Eye (tissue), 1 donor: ENCODE measurements at regions not wholly inside any gene's neighbourhood (a gene's known extent, or its start where the extent isn't known, plus 50 kb on each side); places are given as distances from the start of the nearest gene placed in this dataset.

Experiments
- DNase-seq: peaks from one replicate; pipeline ENCODE4 v3.0.0-alpha.2; 2015

DNA sequence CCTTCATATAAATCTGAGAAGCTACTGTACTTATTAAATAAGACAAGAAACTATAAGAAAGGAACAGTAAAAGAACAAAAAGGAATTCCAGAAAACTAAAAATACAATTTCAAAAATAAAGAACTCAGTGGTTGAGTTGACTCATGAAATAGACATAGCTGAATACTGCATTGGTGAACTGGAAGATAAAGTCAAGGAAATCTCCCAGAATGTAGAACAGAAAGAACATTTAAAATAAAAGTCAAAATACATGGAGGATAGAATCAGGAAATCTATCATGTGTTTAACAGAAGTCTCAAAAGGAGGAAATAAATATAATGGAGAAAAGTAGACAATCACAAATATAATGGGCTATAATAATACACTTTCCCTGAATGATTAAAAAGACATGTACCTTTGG, 136.4 kb upstream of the PMFBP1 start:
- DNase-seq = no peak

DNA sequence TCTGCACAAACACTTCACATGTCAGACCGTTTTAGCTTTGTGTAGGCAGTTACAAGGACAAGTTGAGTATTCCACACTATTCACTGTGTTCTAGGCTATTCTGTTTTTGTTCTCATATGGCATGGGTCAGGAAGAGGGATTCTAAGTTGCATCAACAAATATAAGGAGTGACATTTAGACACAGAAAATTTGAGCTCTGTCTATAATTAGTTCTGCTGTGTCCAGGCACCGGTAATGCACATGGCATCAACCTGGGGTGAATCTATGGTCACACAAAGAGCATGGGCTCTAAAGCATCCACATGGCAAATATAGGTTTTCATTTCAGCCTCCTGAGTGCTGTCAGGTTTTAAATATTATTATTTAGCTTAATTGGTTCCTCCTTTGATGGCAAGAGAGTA, 130.4 kb upstream of the PMFBP1 start:
- DNase-seq = peak; percentile 70

DNA sequence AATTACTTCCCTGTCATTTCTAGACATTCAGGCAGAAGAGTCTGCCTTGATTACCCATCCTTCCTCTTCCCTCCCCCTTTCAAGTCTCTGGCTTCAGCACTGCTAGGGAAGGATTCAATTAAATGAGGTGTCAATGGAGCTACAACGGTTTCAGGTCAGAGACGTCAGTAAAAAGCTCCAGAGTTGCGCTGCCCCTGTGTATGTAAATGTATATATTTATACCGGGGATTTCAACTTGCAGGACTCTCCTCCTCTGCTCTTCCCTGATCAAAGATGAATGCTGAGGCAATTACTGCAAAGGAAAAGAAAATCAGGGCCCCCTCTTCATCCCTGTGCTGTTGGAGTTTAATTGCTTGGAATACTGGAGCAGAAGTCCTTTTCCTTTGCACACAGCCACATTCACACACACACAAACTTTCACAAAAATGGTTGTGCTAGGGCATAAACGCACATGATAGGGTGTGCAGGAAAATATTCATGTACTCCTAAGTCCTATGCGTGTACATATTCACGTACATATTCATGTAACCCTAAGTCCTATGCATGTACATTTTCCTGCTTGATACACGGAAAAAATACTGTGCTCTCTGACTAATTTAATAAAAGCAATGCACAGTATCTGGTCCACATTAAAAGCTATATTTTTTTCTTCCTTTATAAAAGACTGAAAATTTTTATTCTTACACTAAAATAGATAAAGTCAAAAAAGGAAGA, 129.7 kb upstream of the PMFBP1 start:
- peak; percentile 70 for DNase-seq

DNA sequence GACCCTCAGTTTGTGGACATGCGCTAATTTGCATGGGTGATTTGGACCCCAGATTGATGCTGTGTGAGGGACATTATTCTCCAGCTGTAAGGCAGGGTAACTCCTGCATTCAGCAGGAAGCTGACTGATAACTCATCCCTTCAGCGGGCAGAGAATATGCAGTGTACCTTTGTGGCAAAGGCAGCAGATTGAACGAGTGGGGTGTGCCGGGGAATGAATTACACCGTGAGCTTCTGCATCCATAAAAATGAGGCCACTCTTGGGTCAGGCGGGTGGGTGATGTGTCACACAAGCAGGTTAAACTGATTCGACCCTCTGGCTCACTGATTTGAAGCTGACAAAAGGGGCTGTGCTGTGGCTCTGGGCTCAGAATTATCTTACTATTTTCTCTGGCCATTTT, 128.9 kb upstream of the PMFBP1 start:
- peak; percentile 46 for DNase-seq

DNA sequence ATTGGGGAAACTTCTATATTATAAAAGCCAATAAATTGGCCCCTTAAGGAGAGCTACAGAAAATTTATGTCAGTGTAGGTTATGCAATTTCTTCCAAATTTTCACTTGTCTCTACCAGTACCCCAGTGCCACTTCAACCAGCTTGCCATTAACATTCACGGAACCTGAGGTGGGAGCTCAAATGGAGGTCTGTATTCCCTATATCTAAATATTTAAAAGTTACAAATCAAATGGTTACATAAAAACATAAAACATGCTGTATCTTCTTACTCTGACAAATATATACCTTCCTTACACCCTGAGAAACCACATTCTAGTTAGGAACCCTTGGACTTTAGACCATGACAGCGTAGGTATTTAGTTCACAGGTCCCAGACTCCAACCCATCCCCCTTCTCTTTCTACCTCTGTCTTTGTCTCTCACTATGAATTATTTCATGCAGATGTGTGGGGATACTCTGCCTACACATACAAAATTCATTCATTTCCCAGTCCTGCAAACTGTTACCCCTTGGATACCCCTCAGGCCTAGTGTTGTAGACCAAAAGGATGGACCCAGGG, 127.8 kb upstream of the PMFBP1 start:
- DNase-seq = no peak

DNA sequence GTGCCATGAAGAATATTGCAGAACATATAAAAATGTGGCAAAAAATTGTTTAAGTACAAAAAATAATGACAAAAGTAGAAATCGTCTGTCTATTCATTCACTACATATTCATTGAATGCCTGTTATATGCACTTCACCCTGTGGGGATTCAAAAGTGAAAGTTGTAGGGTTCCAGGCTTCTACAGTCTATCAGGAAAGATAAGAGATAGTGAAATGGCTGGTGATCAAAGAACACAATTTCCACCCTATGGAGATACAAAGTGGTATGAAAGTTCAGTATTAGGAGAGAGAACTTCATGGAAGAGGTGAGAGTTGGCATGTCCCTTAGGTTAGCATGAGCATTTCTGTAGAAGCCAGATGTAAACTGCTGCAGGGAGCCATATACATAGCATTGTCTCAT, 127.0 kb upstream of the PMFBP1 start:
- no peak for DNase-seq

DNA sequence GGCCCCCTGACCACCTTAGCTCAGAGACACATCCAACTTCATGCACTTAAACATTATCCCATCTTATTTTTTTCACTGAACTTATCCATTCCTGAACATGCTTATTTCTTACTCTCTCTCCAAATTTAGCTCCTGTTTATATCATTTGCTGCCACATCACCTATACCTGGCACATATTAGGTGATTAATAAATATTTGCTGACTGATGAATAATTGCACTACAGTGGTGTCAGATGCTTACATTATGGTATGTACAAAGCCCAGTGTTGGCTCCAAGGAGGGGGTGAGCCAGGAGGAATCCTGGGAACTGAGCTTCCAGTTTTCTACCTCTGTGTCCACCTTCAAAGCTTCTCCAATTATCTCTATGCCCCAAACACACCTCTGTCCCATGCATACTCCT, 124.0 kb upstream of the PMFBP1 start:
- no peak for DNase-seq

DNA sequence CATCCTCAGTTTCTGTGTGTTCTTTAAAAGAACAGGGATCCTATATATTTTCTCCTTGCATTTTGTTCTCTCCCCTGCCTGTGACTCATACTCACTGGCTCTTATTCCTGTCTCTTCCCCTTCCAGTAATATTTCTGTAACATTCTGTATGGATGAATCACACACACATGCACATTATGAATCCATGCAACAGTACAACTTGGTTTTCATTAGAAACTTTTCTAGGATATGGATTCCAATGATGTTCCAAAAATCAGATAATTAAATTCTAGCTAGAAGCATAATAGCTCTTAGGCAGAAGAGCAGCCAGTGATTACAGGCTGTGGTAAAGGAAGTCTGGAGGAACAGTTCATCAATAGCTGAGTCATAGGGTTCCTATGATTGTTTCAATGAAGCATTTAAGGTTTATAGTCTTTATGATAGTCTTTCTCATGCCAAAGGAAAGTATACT, 119.6 kb upstream of the PMFBP1 start:
- DNase-seq = peak; percentile 27

DNA sequence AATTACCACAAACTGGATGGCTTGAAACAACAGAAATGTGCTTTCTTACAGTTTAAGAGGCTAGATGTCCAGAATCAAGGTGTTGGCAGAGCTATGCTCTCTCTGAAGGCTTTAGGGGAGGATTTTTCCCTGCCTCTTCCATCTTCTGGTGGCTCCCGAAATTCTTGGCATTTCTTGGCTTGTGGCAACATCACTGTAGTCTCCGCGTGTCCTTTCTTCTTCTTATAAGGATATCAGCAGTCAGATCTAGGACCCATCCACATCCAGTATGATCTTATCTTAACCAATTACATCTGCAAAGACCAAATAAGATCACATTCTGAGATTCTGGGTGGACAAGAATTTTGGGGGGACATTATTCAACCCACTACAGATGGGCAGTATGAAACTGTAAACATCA, 119.2 kb upstream of the PMFBP1 start:
- no peak for DNase-seq

DNA sequence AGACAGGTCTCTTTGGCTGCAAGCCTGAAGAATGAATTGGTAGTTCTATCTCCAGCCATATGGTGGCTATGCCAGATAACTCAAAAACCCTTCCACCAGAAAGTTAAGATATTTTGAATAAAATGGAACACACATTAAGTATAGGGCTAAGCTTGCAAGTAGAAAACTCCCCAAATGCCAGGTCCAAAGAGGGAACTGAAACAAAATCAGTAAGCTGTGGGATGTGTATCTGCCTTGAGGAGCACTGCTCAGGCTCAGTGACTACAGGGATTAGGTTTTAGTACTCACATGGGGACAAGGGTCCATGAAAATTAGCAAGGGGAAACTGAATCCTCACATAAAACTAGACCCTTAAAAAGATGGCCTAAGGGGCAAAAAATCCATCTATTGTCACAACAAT, 115.7 kb upstream of the PMFBP1 start:
- no peak for DNase-seq

DNA sequence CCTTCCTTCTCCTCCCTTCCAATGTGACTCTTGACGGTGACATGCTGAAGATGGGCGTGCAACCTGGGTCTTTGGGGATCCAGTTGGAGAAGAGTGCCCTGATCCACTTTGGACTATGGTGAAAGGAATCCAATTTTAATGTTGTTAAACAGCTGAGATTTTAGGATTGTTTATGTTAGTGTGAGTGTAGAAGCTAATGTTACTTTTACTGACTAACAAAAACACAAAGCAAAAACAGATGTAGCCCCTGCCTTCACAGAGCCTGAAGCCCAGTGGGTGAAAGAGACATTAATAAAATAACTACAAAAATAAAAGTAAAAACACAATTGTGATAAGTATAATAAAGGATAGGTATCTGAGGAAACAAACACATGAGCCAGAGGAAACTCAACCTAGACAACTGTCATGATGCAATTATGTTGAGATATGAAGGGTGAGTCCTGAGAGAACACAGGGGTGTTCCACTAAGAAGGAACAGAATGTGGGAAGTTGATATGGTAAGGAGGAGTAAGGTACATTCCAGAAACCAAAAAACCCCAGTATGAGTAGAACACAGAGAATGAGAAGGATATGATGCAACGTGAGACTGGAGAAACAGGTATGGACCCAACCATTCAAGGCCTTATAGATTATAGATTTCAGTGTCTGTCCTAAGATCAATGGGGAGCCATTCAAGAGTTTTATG, 115.1 kb upstream of the PMFBP1 start:
- no peak for DNase-seq

DNA sequence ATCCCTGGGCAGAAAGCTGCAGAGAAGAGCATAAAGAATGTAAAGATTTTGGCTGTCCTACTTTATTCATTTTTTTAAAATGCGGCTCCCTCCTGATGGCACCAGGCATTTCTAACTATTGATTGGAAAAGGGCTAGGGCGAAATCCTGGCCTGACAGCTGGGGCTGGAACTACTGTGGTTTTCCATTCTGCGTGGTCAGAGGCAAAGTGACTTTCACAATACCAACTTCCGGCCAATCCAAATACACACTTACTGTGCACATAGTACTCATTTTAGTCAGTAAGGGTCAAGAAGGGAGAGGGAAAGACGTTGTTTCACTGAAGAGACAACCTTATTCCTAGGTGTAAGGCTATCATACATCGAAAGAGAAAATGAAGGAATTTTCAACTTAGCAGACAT, 113.8 kb upstream of the PMFBP1 start:
- DNase-seq = no peak

DNA sequence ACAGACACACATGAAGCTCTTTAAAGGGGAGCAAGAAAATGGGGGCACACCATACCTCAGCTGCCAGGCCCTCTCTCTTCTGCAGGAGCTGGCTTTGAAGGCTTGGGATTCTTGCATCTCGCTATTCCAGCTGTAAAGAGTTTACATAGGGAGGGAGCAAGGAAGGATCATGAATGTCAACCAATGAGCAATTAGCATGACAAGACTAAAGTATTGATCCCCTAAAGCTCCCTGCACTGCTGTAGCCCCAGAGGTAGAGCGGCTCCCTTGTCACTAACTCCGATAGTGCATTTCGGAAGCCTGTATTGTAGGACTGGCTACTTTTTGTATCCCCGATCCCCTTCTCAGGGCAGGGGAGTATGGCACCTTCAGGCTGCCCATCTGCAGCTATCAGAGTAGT, 113.4 kb upstream of the PMFBP1 start:
- DNase-seq = no peak

DNA sequence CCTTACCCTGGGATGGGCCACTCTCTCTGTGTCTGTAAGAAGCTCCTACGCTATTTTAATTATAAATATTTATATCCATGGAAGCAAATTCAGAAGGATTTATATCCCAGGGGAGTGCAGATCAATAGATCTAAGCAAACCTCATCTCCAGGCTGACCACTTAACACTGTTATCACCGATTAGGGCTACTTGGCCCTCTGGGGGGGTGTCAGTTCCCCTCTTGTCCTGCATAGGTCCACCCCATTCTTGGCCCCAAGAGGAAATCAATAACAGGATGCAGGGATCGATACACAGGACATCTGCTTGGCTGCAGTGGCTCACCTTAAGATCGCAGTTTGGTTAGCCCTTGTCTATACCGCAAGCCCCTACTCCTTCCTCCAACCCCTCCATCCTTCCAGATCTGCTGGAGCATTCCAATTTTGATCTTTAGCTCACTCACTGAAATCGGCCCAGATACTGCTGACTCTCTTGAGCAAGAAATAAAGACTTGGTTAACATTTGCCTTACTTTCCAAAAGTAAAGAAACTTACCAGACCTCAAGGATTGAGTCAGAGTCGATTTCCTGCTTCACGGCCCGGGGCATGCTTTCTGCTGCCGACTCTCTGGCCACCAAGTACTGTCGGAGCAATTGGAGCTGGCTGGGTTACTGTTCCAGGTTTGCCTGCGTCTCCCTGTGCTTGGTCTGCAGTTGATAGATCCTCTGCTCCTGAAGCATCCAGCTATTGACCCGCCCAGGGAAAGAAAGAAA, 112.3 kb upstream of the PMFBP1 start:
- DNase-seq = no peak

DNA sequence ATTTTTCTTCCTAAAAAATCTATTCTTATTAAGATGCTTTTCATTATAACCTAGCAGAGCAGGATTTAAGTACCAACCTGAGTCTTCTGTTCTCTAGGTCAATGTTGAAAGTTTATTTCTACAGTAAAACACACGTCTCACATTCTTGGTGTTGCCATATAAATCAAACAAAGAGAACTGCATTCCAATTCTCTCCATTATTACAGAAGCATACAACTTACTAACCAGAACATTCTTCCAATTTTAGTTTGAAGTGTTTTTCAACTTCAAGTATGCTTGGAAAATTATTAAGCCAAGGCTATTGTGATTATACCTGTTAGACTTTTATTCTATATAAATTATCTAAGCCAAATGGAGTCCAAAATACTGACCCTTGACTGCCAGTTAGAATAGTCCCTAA, 110.4 kb upstream of the PMFBP1 start:
- no peak for DNase-seq

DNA sequence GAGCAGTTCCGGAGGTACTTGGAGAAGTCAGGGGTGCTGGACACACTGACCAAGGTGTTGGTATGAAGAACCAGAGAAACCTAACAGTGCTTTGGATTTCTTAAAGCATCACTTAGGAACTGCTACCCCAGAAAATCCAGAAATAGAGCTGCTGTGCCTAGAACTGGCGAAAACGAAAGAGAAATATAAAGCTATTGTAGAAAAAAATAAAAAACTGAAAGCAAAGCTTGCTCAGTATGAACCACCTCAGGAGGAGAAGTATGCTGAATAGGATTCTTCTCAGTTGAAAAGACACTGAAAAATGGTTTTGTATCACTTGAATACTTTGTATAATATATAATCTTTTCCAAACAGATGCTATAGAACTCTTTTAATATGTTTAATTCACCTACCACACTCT, 106.3 kb upstream of the PMFBP1 start:
- no peak for DNase-seq

DNA sequence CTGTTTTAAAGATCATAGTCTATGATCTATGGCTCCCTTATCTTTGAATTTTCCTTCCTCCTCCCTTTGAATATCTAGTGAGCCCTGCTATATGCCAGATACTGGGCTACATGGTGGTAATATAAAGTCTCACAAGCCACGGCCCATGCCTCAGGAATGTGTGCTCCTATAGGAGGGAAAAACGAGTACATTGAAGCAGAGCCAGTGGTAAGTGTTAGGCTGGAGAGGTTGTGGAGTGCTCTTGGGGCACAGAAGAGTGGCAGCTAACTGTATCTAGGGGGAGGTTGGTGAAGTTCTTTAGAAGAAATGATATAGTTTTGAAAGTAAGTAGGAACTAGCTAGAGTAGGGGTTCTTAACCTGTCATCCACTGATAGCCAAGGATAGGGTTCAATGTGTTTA, 105.8 kb upstream of the PMFBP1 start:
- DNase-seq = no peak

DNA sequence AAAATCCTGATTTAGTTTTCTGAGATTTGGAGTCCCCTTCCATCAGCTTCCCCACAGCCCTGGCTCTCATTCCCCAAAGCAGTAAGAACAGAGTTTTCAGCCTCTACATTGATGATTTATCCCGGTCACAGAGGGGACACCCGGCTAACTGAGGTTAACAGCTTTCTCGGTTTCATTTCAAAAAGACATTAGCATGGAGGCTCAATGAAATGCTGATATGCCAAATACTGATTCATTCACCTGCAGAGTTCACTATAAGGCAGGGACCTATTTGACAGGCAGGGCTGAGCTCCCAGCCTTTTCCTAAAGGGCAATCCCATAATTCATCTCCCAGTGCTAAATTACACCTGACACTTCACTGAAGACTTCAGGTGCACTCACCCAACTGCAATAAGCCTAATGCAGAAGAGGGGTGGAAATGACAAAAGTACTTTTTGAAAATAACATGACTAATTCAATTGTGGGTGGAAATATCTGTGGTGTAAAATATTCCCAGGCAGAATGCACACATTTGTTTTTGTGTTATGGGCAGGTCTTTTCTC, 99.8 kb upstream of the PMFBP1 start:
- no peak for DNase-seq

DNA sequence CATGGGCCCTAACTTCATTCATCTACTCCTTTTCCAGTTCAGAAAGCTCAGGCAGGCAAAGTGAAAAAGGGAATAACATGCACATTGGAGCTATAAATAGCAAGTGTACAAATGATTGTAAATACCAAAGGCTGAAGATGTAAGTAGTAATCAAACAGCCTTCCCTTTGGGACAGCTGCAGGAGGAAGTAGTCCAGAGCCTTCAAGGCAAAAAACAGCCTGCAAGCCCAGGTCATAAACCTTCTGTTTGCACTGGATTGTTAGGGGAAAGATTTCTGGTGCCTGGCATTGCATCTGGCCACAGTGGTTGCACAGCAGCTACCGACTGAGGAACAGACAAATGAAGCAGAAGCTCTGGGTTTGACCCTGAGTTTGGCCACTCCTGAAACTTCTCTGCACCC, 98.6 kb upstream of the PMFBP1 start:
- no peak for DNase-seq

DNA sequence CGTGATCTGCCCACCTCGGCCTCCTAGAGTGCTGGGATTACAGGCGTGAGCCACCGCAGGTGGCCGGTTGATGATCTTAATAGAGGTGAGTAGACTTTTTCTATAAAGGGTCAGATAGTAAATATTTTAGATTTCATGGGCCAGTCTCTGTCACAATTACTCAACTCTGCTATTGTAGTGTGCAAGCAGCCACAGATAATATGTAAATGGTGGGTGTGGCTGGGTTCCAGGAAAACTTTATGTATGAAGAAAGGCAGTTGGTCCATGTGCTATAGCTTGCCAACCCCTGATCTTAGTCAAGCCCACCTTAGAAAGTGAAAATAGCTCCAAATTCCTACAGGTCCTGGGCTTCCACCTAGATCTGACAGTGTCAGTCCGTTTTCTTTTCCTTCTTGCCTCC, 94.9 kb upstream of the PMFBP1 start:
- no peak for DNase-seq

DNA sequence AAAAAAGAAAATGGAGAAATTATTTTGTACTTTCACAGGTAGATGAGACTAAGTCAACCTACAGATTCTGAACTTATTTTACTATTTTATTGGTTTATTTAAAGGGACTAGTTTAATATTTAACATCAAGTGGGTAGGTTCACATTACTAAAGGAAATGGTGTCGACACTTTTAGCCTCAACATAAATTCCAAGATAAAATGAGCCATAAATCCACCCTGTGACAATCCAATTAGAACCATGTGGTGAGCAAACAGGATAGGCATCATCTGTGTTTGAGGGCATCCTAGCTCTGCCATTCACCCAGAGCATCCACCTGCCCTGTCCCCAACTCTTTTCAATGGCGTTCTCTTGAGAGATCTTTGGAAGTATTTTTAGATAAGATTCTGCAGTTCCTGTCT, 92.8 kb upstream of the PMFBP1 start:
- DNase-seq = no peak

DNA sequence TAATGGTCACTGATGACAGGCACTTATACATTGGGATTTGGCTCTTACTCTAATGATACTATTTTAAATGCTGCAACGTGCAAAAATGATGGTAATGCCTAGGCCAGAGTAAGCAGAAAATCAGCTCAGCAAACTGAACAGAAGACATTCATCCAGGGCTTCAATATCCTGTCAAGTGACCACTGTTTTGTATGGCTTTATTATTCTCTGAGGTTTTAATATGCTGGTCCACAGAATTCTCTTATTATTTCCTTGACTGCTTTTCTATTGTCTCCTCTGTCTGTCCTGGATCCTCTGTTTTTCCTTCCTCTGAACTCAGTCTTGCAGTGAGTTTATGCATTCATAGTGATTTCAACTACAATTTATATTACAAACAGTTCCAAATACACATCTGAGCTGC, 90.8 kb upstream of the PMFBP1 start:
- no peak for DNase-seq

DNA sequence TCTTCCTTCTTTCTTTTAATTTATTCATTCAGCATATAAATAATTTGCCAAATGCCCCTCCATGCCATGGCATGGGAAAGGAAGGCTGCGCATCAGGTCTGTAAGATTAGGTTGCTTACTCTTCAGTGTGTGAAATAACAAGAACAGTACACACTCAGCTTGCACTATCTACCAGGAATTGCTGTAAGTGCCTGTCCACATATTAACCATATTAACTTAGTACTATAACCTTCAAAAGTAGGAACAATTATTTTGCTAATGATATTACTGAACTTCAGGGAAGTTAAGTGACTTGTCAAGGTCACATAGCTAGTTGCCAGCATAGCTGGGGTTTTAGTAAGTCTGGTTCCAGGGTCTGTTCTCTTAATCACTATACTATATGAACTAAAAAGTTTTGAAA, 89.2 kb upstream of the PMFBP1 start:
- no peak for DNase-seq
